HFFc6 (cell line): ENCODE measurements at regions not wholly inside any gene's neighbourhood (a gene's known extent, or its start where the extent isn't known, plus 50 kb on each side); places are given as distances from the start of the nearest gene placed in this dataset.

Source experiments
- DNase-seq: peaks from one replicate; pipeline ENCODE4 v3.0.0-alpha.2; 2018
- H3K27ac Mint-ChIP-seq: 2 replicates; pipeline ENCODE4 v1.8.0; 2020; ENCODE audit warnings: mild to moderate bottlenecking, mixed read lengths
- H3K27me3 Mint-ChIP-seq: 2 replicates; pipeline ENCODE4 v1.8.0; 2021; ENCODE audit warnings: mild to moderate bottlenecking, moderate library complexity, mixed read lengths; ENCODE audit not compliant: insufficient read depth
- H3K36me3 Mint-ChIP-seq: 2 replicates; pipeline ENCODE4 v1.8.0; 2021; ENCODE audit warnings: low read depth, mixed read lengths
- H3K4me1 Mint-ChIP-seq: 2 replicates; pipeline ENCODE4 v1.8.0; 2020; ENCODE audit warnings: low read depth, mixed read lengths
- H3K4me3 Mint-ChIP-seq: 2 replicates; pipeline ENCODE4 v1.8.0; 2020; ENCODE audit warnings: mild to moderate bottlenecking, moderate library complexity, mixed read lengths
- H3K9me3 Mint-ChIP-seq: 2 replicates; pipeline ENCODE4 v1.8.0; 2020; ENCODE audit warnings: mild to moderate bottlenecking, mixed read lengths
- TF ChIP-seq, protein P1 (sequence below): fragments of 200-600 bp; sonication (generic); IDR thresholded peaks from 2 replicates; pipeline ENCODE4 v1.5.0; 2021; ENCODE audit warnings: antibody characterized with exemption, mild to moderate bottlenecking

DNA sequence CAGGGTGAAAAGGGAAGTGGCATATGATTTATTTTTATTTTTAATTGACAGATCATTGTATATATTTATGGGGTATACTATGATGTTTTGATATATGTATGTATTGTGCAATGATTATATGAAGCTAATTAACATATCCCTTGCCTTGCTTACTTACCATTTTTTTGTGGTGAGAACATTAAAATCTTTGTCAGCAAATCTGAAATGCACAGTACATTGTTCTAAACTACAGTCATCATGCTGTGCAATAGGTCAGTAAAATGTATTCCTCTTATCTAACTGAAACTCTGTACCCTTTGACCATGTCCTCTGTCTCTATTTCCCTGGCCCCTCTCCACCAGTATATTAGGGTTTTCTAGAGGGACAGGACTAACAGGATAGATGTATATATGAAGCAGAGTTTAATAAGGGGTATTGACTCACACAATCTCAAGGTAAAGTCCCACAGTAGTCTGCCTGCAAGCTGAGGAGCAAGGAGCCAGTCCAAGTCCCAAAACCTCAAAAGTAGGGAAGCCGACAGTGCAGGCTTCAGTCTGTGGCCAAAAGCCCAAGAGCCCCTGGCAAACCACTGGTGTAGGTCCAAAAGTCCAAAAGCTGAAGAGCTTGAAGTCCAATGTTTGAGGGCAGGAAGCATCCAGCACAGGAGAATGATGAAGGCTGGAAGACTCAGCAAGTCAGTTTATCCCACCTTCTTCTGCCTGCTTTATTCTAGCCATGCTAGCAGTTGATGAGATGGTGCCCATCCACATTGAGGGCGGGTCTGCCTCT lies 122.2 kb upstream of the FBXL7 start:
- H3K36me3 Mint-ChIP-seq = no peaks in the 10 kb centered on the region
- no peak for DNase-seq
- H3K4me1 Mint-ChIP-seq = no peaks in the 10 kb centered on the region
- peaks cover 10% of the 10 kb centered on the region for H3K27me3 Mint-ChIP-seq
- H3K27ac Mint-ChIP-seq = no peak overlapping the region
- H3K4me3 Mint-ChIP-seq = no peak overlapping the region
- TF ChIP-seq, protein P1, sequence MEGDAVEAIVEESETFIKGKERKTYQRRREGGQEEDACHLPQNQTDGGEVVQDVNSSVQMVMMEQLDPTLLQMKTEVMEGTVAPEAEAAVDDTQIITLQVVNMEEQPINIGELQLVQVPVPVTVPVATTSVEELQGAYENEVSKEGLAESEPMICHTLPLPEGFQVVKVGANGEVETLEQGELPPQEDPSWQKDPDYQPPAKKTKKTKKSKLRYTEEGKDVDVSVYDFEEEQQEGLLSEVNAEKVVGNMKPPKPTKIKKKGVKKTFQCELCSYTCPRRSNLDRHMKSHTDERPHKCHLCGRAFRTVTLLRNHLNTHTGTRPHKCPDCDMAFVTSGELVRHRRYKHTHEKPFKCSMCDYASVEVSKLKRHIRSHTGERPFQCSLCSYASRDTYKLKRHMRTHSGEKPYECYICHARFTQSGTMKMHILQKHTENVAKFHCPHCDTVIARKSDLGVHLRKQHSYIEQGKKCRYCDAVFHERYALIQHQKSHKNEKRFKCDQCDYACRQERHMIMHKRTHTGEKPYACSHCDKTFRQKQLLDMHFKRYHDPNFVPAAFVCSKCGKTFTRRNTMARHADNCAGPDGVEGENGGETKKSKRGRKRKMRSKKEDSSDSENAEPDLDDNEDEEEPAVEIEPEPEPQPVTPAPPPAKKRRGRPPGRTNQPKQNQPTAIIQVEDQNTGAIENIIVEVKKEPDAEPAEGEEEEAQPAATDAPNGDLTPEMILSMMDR = 0 out of 2 replicates have a peak, but pooled peaks have one; percentile 7
- H3K9me3 Mint-ChIP-seq = no peaks in the 10 kb centered on the region

DNA sequence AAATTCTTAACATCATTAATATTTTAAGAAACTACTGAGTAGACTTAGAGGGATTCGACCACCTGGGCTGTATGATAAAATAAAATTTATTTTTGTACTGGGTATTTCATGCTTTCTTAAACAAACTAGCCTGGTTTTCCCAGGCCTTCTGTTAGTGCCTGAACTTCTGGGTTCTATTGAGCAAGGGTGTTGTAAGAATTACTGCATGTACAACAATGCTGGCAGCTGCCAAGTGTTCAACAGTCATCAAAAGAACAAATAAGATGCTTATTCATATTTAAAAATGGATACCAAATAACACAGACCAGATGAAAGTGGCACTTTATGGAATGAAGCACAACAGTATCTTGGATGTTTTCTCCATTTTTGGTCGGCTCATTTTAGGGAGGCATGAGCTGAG lies 123.2 kb upstream of the FBXL7 start:
- DNase-seq = no peak
- Mint-ChIP-seq H3K4me3 (no peak overlapping the region), H3K27me3 (peaks cover 10% of the 10 kb centered on the region), H3K4me1 (no peaks in the 10 kb centered on the region), H3K27ac (no peak overlapping the region), H3K36me3 (no peaks in the 10 kb centered on the region), H3K9me3 (no peaks in the 10 kb centered on the region)
- TF ChIP-seq, protein P1 = no peak

DNA sequence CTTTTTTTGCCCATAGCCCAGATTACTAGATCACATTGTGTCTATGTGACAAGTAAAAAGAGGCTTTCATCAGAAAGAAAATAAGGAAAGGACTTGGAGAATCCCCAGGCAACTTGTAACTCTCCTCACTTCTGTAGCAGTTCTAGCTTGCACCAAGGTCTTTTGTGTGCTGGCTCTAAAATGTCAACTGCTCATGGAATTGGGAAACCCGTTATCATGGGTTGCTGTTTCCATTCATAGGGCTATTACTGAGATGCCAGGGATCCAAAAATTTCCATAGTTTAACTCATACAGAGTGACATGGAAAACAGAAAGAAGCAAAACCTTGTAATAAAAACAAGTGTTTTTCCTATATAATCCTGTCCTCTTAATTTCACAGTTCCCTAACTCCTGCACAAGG lies 123.9 kb upstream of the FBXL7 start:
- Mint-ChIP-seq H3K9me3 (no peaks in the 10 kb centered on the region), H3K36me3 (no peaks in the 10 kb centered on the region), H3K27me3 (peaks cover 10% of the 10 kb centered on the region), H3K27ac (no peak overlapping the region), H3K4me3 (no peak overlapping the region), H3K4me1 (no peaks in the 10 kb centered on the region)
- no peak for DNase-seq
- TF ChIP-seq, protein P1 = no peak

DNA sequence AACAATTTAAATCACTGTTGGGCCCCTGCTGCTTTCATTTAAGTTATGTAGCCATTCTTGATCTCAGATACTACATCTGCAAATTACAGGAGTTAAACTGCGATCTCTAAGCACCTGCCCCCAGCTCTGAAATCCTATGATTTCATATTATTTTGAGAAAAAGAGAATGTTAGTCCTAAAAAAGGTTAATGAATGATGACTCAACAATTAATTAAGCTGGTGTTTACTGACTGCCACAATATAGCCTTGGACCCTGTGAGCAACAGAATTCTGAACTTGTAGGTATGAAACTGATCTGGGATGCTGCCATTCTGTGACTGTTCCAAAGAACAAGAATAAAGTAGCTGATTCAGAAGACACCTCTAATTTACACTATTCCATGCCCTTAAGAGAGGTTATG lies 124.4 kb upstream of the FBXL7 start:
- H3K4me3 Mint-ChIP-seq = no peak overlapping the region
- DNase-seq = no peak

GRCh38 chr5:15374886-15375285 lies 125.1 kb upstream of the FBXL7 start:
- Mint-ChIP-seq H3K36me3 (no peaks in the 10 kb centered on the region), H3K4me1 (no peaks in the 10 kb centered on the region), H3K27me3 (peaks cover 3% of the 10 kb centered on the region), H3K9me3 (no peaks in the 10 kb centered on the region), H3K27ac (no peak overlapping the region), H3K4me3 (no peak overlapping the region)
- TF ChIP-seq, protein P1 = no peak
- no peak for DNase-seq

More for the DNA sequence above, 124.4 kb upstream of the FBXL7 start:
- no peaks in the 10 kb centered on the region for H3K36me3 Mint-ChIP-seq
- H3K4me1 Mint-ChIP-seq = no peaks in the 10 kb centered on the region
- TF ChIP-seq, protein P1 = no peak
- no peaks in the 10 kb centered on the region for H3K9me3 Mint-ChIP-seq
- H3K27ac Mint-ChIP-seq = no peak overlapping the region
- H3K27me3 Mint-ChIP-seq = peaks cover 5% of the 10 kb centered on the region
